ENCODE measurements at regions not wholly inside any gene's neighbourhood (a gene's known extent, or its start where the extent isn't known, plus 50 kb on each side); places are given as distances from the start of the nearest gene placed in this dataset.

GRCh38 chr7:136336932-136337331 is 359.8 kb upstream of the MTPN start:
- H3K36me3 Mint-ChIP-seq (ENCODE audit: low read depth, unreplicated experiment) = no peaks in the 10 kb centered on the region
- H2AFZ ChIP-seq (ENCODE audit: low read depth, low read length) = no peak overlapping the region
- no peaks in the 10 kb centered on the region for H3K36me3 ChIP-seq (ENCODE audit: insufficient read depth, low read length)
- H3K4me1 Mint-ChIP-seq (ENCODE audit: low read depth, unreplicated experiment) = peaks cover 2% of the 10 kb centered on the region
- H3K4me2 ChIP-seq (ENCODE audit: low read length) = no peak overlapping the region
- H3K27ac ChIP-seq (ENCODE audit: low read depth, low read length) = no peak overlapping the region
- H3K27me3 Mint-ChIP-seq (ENCODE audit: low read depth, unreplicated experiment) = peaks cover 3% of the 10 kb centered on the region
- no peak overlapping the region for H3K4me3 ChIP-seq (ENCODE audit: insufficient read depth, low read depth, low read length)
- no peaks in the 10 kb centered on the region for H3K4me1 ChIP-seq (ENCODE audit: insufficient read depth, low read length)
- DNase-seq (ENCODE audit: low read depth) (no peak), FAIRE-seq (no peak)
- H3K27ac Mint-ChIP-seq (ENCODE audit: unreplicated experiment) = no peak overlapping the region
- H3K27me3 ChIP-seq (ENCODE audit: insufficient read depth, low read length) = no peaks in the 10 kb centered on the region
- no peaks in the 10 kb centered on the region for H3K9me3 ChIP-seq (ENCODE audit: insufficient read depth, low read depth, low read length)
- H3K4me3 Mint-ChIP-seq (ENCODE audit: unreplicated experiment) = no peak overlapping the region
- H3K9me3 Mint-ChIP-seq (ENCODE audit: unreplicated experiment) = no peaks in the 10 kb centered on the region
- no peak overlapping the region for H3K9ac ChIP-seq (ENCODE audit: low read length)
- H3K79me2 ChIP-seq (ENCODE audit: insufficient read depth, low read length) = no peaks in the 10 kb centered on the region
- TF ChIP-seq EZH2 (IDR thresholded peaks at IDR 0.05; ENCODE audit: insufficient read depth, low read length) = no peak
- TF ChIP-seq CTCF (IDR thresholded peaks at IDR 0.05; ENCODE audit: insufficient read depth, low read depth, low read length) = no peak
- no peaks in the 10 kb centered on the region for H4K20me1 ChIP-seq (ENCODE audit: insufficient read depth, low read length)

GRCh38 chr7:136333636-136334035 is 356.5 kb upstream of the MTPN start:
- Histone ChIP-seq H3K36me3 (ENCODE audit: insufficient read depth, low read length) (no peaks in the 10 kb centered on the region), H3K4me3 (ENCODE audit: insufficient read depth, low read depth, low read length) (no peak overlapping the region), H3K9me3 (ENCODE audit: insufficient read depth, low read depth, low read length) (no peaks in the 10 kb centered on the region), H3K9ac (ENCODE audit: low read length) (no peak overlapping the region), H2AFZ (ENCODE audit: low read depth, low read length) (no peak overlapping the region), H3K27me3 (ENCODE audit: insufficient read depth, low read length) (no peaks in the 10 kb centered on the region), H3K27ac (ENCODE audit: low read depth, low read length) (no peak overlapping the region), H3K79me2 (ENCODE audit: insufficient read depth, low read length) (no peaks in the 10 kb centered on the region), H3K4me2 (ENCODE audit: low read length) (no peak overlapping the region), H3K4me1 (ENCODE audit: insufficient read depth, low read length) (no peaks in the 10 kb centered on the region), H4K20me1 (ENCODE audit: insufficient read depth, low read length) (no peaks in the 10 kb centered on the region)
- no peaks in the 10 kb centered on the region for H3K9me3 Mint-ChIP-seq (ENCODE audit: unreplicated experiment)
- peaks cover 3% of the 10 kb centered on the region for H3K27me3 Mint-ChIP-seq (ENCODE audit: low read depth, unreplicated experiment)
- H3K4me3 Mint-ChIP-seq (ENCODE audit: unreplicated experiment) = no peak overlapping the region
- no peak for FAIRE-seq
- H3K36me3 Mint-ChIP-seq (ENCODE audit: low read depth, unreplicated experiment) = no peaks in the 10 kb centered on the region
- TF ChIP-seq EZH2 (IDR thresholded peaks at IDR 0.05; ENCODE audit: insufficient read depth, low read length) = no peak
- no peak for TF ChIP-seq CTCF (IDR thresholded peaks at IDR 0.05; ENCODE audit: insufficient read depth, low read depth, low read length)
- DNase-seq (ENCODE audit: low read depth) = no peak
- no peak overlapping the region for H3K27ac Mint-ChIP-seq (ENCODE audit: unreplicated experiment)
- peaks cover 2% of the 10 kb centered on the region for H3K4me1 Mint-ChIP-seq (ENCODE audit: low read depth, unreplicated experiment)

- FAIRE-seq (no peak), DNase-seq (ENCODE audit: low read depth) (no peak)
- Histone ChIP-seq H3K4me1 (ENCODE audit: insufficient read depth, low read length) (no peaks in the 10 kb centered on the region), H3K4me3 (ENCODE audit: insufficient read depth, low read depth, low read length) (no peak overlapping the region), H3K9me3 (ENCODE audit: insufficient read depth, low read depth, low read length) (no peaks in the 10 kb centered on the region), H3K27me3 (ENCODE audit: insufficient read depth, low read length) (no peaks in the 10 kb centered on the region), H3K4me2 (ENCODE audit: low read length) (no peak overlapping the region), H3K9ac (ENCODE audit: low read length) (no peak overlapping the region), H2AFZ (ENCODE audit: low read depth, low read length) (no peak overlapping the region), H3K36me3 (ENCODE audit: insufficient read depth, low read length) (no peaks in the 10 kb centered on the region), H4K20me1 (ENCODE audit: insufficient read depth, low read length) (no peaks in the 10 kb centered on the region), H3K27ac (ENCODE audit: low read depth, low read length) (no peak overlapping the region), H3K79me2 (ENCODE audit: insufficient read depth, low read length) (no peaks in the 10 kb centered on the region)
- Mint-ChIP-seq H3K4me1 (ENCODE audit: low read depth, unreplicated experiment) (peaks cover 3% of the 10 kb centered on the region), H3K27ac (ENCODE audit: unreplicated experiment) (no peak overlapping the region), H3K9me3 (ENCODE audit: unreplicated experiment) (no peaks in the 10 kb centered on the region), H3K27me3 (ENCODE audit: low read depth, unreplicated experiment) (no peaks in the 10 kb centered on the region), H3K4me3 (ENCODE audit: unreplicated experiment) (no peak overlapping the region), H3K36me3 (ENCODE audit: low read depth, unreplicated experiment) (no peaks in the 10 kb centered on the region)
- no peak for TF ChIP-seq EZH2 (IDR thresholded peaks at IDR 0.05; ENCODE audit: insufficient read depth, low read length)
Observed at GRCh38 chr7:136326045-136326609, 349.0 kb upstream of the MTPN start.
